ENCODE measurements at regions not wholly inside any gene's neighbourhood (a gene's known extent, or its start where the extent isn't known, plus 50 kb on each side); places are given as distances from the start of the nearest gene placed in this dataset.
"Not testable (repeated sequence)": the region's sequence is repeated elsewhere in the genome, so short reads cannot be mapped to it uniquely, and the experiment has no call there.

- not testable (repeated sequence) for DNase-seq
These were observed 351.2 kb upstream of the PIK3R1 start for GRCh38 chr5:67864335-67864734.

- no peak for DNase-seq
These were observed 357.0 kb upstream of the PIK3R1 start for GRCh38 chr5:67858471-67859031.

- no peak for DNase-seq
These were observed 358.1 kb upstream of the PIK3R1 start for GRCh38 chr5:67857502-67857901.

GRCh38 chr5:67855523-67855922, 360.0 kb upstream of the PIK3R1 start:
- no peak for DNase-seq

- DNase-seq: not testable (repeated sequence)
These were observed 364.6 kb upstream of the PIK3R1 start for GRCh38 chr5:67850906-67851305.

- DNase-seq: no peak
These were observed 370.6 kb upstream of the PIK3R1 start for GRCh38 chr5:67844924-67845323.

- no peak for DNase-seq
These were observed 372.8 kb upstream of the PIK3R1 start for GRCh38 chr5:67842806-67843205.

GRCh38 chr5:67837225-67837624, 378.3 kb upstream of the PIK3R1 start:
- DNase-seq: not testable (repeated sequence)

- not testable (repeated sequence) for DNase-seq
These were observed 379.1 kb upstream of the PIK3R1 start for GRCh38 chr5:67836496-67836895.

- no peak for DNase-seq
These were observed 384.5 kb upstream of the PIK3R1 start for GRCh38 chr5:67831048-67831447.

GRCh38 chr5:67827541-67827940, 388.0 kb upstream of the PIK3R1 start:
- no peak for DNase-seq

GRCh38 chr5:67824852-67825251, 390.7 kb upstream of the PIK3R1 start:
- DNase-seq: no peak

- no peak for DNase-seq
These were observed 397.9 kb upstream of the PIK3R1 start for GRCh38 chr5:67817652-67818051.

- no peak for DNase-seq
These were observed 399.1 kb upstream of the PIK3R1 start for GRCh38 chr5:67816456-67816855.

GRCh38 chr5:67815455-67816391, 399.8 kb upstream of the PIK3R1 start:
- no peak for DNase-seq

- no peak for DNase-seq
These were observed 400.8 kb upstream of the PIK3R1 start for GRCh38 chr5:67814569-67815311.

- DNase-seq: no peak
These were observed 401.5 kb upstream of the PIK3R1 start for GRCh38 chr5:67813877-67814539.

GRCh38 chr5:67809589-67809988, 406.0 kb upstream of the PIK3R1 start:
- no peak for DNase-seq

GRCh38 chr5:67808340-67808739, 407.2 kb upstream of the PIK3R1 start:
- DNase-seq: no peak

GRCh38 chr5:67807439-67807888, 408.1 kb upstream of the PIK3R1 start:
- no peak for DNase-seq

- DNase-seq: no peak
These were observed 408.7 kb upstream of the PIK3R1 start for GRCh38 chr5:67806654-67807438.

Data from CD4-positive, alpha-beta T cell treated with Interleukin-10 for 1 hour (primary cell).